Stimulated activated CD4-positive, alpha-beta T cell treated with anti-CD3 and anti-CD28 coated beads, TNF-alpha, amount 100 ng/mL, for 24 hours (primary cell): ENCODE measurements at regions not wholly inside any gene's neighbourhood (a gene's known extent, or its start where the extent isn't known, plus 50 kb on each side); places are given as distances from the start of the nearest gene placed in this dataset.
"Not testable (repeated sequence)": the region's sequence is repeated elsewhere in the genome, so short reads cannot be mapped to it uniquely, and the experiment has no call there.

Experiments
- DNase-seq, 3 experiments: peaks; one replicate each; pipeline ENCODE4 v3.0.0-alpha.2; 2020; ENCODE audit warnings: low read depth in 3 of 3

DNA sequence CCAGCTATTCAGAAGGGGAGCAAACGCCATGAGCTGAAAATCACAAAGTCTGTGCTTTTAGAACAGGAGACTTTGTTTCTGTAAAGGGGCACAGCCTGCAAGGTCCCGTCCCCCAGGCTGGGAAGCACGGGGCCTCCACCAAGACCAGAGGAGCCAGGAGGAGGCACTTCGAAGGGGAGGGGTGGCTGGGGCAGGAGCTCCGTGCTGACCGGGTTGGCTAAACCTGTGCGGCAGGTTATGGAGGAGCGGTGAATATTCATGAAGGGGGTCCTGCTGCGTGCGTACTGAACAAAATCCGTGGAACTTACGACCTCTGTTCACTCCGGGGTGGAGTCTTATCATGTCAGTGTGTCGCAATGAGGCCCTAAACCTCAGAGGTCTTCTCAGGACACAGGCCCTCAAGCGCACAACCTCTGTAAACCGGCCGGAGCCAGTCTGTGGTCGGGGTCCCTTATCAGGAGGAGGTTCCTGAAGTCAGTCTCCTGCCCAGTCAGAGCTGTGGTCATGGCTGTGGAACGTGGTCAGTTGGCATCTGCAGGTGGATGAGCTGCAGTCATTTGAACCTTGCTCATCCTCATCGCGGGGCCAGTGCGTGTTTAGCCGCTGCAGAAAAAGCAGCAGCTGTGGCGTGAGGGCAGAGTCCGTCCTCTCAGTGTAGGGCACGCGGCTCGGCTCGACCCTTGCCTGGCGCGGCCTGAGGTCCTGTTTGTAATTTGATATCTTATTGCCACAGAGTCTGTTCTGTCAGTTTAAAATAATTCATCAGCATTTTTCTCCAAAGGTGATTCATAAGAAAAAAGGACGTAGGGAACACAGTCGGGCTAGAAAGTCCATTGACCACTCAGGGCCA is 5507.7 kb upstream of the TPTE start:
- not testable (repeated sequence) for DNase-seq

- DNase-seq: not testable (repeated sequence)
These were observed 5506.2 kb upstream of the TPTE start for GRCh38 chr21:5015187-5015586.

- DNase-seq: not testable (repeated sequence)
These were observed 5502.3 kb upstream of the TPTE start for GRCh38 chr21:5019120-5019519.

DNA sequence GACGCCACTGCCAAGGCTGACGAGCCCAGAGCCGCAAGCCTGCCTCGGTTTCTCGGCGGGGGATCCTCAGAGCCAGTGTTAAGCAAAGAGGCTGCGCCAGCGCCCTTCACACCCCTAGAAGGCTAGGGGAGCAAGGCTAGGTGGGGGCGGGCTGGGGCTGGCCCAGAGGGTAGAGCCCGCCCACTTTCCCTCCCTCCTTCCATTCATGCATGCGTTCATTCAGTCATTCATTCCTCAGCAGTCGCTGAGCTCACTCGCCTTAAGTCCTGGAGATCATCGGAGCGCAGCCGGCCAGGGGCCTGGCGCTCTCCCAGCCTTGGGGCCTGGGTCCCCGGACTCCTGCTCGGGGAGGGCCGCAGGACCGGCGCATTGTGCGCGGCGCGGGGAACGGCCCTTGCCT is 5499.6 kb upstream of the TPTE start:
- not testable (repeated sequence) for DNase-seq

GRCh38 chr21:5022254-5022653 is 5499.1 kb upstream of the TPTE start:
- DNase-seq: not testable (repeated sequence)

DNA sequence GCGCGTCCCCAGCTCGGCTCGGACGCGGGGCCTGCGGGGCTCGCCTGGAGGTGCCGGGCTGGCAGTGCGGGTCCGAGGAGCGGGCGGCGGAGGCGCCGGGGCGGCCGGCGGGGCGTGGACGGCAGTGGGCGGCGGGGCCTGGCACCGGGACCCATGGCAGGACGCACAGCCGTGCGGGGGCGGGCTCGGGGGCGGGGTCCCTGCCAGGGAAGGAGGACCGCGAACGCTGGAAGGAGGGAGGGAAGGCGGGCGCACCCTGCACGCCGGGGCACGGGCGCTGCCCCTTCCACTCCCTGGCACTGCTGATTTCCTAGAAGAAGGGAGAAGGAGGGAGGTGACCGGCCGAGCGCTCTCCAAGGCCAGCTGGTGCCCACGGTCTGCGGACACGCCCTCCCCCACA is 5498.6 kb upstream of the TPTE start:
- DNase-seq: not testable (repeated sequence)

- DNase-seq: not testable (repeated sequence)
These were observed 5486.2 kb upstream of the TPTE start for GRCh38 chr21:5035147-5035546.

DNA sequence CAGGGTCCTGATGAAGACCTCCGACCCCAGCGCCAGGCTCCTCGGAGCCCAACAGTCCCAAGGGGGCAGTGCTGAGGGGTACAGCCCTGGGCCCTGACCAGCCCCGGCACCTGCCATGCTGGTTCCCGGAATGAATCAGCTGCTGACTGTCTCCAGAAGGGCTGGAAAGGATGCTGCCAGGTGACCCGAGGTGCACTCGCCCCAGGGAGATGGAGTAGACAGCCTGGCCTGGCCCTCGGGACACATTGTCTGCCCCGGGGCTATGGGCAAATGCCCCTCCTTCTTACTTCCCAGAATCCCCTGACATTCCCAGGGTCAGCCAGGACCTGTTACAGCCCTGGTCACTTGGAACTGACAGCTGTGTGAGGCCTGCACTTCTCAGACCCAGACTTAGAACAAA is 5485.8 kb upstream of the TPTE start:
- DNase-seq: not testable (repeated sequence)

DNA sequence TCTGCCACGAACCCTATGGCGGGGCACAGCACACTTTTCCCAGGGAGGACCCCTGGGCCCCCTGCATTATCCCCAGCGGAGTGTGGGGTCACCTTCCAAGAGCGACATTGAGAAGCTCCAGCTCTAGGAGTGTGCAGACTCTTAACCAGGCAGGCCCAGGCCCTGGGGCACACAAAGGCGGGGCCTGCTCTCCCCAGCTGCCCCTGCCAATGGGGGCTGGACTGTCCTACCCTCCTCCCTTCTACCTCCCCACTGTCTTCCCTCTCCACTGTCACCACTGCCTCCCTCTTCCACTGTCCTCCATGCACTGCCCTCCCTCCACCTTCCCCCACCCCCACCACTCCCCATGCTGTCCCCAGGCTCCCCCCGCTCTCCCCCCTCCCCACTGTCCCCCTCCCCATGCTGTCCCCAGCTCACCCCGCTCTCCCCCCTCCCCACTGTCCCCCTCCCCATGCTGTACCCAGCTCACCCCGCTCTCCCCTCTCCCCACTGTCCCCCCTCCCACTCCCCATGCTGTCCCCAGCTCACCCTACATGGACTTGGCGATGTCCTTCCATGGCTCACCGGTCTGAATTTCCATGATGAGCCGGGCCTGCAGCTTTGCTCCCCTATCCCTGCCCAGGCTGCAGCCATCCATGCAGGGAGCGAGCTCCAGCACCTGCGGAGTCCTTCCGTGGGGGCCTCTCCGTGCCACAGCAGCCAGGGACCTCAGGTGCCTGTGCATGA is 5483.6 kb upstream of the TPTE start:
- not testable (repeated sequence) for DNase-seq

GRCh38 chr21:5039926-5040325 is 5481.5 kb upstream of the TPTE start:
- not testable (repeated sequence) for DNase-seq

- not testable (repeated sequence) for DNase-seq
These were observed 5478.8 kb upstream of the TPTE start for GRCh38 chr21:5042583-5042982.

GRCh38 chr21:5044812-5045211 is 5476.6 kb upstream of the TPTE start:
- DNase-seq: not testable (repeated sequence)

GRCh38 chr21:5051303-5052018 is 5469.9 kb upstream of the TPTE start:
- not testable (repeated sequence) for DNase-seq

DNA sequence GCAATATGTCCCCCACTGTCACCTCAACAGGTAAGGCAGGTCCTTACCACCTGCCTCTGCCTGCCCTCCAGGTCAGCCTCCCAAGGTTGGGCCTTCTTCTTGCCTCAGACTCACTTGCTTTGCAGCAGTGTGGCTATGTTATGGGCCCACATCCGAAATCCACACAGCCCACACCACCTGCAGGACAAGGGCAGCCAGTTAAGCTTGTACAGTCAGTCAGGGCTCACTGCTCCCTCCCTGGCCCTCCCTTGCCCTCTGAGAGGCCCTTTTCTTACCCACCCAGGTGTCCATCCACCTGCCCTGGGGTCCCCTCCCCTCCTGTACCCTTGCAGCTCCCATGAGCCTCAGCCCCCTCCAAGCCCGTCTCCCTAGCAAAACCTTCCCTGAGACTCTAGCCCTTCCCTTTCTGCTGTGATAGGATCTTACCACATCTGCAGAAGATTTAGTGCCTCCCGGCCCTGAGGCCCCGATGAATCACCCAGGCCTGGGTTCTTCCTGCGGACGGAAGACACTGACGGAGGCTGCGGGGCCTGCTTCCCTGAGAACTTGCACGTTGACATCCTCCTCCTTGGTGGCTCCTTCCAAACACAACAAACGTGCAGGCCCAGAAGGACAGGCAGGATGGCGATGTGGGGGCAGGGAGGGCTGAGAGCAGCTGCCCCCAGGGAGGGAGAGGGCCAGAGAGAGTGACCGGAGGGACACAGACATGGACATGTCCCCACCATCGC is 5466.2 kb upstream of the TPTE start:
- DNase-seq: not testable (repeated sequence)

GRCh38 chr21:5055996-5056962 is 5465.1 kb upstream of the TPTE start:
- DNase-seq: not testable (repeated sequence)

GRCh38 chr21:5057077-5057476 is 5464.3 kb upstream of the TPTE start:
- not testable (repeated sequence) for DNase-seq

GRCh38 chr21:5060364-5061083 is 5460.9 kb upstream of the TPTE start:
- not testable (repeated sequence) for DNase-seq

GRCh38 chr21:5064581-5065142 is 5456.7 kb upstream of the TPTE start:
- DNase-seq: not testable (repeated sequence)
